NCI-H1694 treated with DMSO at 0.1 percent for 48 hours (cell line): ENCODE measurements at regions not wholly inside any gene's neighbourhood (a gene's known extent, or its start where the extent isn't known, plus 50 kb on each side); places are given as distances from the start of the nearest gene placed in this dataset.
A peak's percentile ranks its signal among the peaks of the same experiment; 100 is the strongest.

Source experiments
- DNase-seq: peaks from one replicate; lab custom pipeline; 2025; lab: John Stamatoyannopoulos, UW

DNA sequence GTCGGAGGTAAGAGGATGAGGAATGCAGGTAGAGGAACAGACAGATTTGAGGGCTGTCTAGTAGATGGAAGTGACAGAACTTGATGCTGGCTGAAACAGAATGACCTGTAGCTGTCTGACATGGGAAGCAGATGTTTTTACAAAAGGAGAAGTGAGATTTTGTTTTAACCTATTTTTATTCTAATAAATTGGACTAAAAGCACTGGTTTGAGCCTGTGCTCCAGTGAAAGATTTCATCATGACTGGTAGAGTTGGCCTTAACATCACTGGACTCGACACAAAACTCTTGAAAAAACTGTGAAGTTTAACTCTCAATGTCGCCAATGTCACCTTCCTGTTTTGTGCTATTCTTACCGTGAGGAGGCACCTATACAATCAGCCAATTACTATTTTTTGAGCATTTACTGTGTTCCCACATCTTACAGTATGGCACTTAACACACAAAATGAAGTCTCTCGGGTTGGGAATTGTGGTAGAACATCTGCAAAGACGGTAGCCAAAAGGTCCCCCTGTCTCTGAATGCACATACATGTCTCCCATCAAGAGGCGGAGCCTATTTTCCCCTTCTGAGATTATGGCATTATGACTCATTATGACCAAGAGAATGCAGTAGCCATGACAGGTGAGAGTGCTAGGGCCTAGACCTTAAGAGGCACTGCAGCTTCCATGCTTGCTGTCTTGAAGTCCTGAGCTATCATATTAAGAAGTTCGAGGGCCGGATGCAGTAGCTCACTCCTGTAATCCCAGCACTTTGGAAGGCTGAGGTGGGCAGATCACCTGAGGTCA lies 93.2 kb downstream of the FOXF2 start:
- no peak for DNase-seq

DNA sequence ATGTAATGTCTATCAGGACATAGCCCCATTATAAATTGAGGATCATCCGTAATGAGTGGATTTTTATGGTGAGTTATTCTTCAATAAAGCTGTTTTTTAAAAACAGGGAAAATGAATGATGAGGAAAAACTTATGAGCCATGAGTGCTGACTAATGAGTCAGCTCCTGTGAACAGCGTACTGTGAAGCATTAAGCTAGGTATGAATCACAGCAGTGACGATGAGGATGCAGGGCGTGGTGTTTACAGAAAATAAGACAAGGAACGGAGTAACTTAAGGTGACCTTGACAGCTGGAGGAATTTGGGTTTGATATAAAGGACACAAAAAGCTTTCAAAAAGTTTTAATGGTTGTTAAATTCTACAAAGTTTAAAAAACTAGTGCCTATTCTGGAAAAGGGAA lies 96.3 kb downstream of the FOXF2 start:
- DNase-seq = no peak

DNA sequence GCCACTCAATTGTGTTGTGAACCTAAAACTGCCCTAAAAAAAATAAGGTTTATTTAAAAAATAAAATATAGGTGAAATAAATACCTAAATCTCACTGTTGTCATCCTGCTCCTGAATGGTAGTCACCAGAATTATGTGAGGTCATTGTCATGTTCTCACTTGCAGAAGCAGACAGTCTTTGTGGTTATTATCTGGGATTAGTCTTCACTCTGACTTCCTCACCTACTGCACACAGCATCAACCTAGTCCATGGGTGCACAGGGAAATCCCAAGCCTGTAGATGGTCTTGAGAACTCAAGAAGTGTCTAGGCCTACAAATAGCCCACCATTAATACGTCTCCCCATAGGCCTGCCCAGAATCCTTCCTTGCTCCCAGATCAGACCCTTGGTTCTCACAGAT lies 97.0 kb downstream of the FOXF2 start:
- DNase-seq = no peak

DNA sequence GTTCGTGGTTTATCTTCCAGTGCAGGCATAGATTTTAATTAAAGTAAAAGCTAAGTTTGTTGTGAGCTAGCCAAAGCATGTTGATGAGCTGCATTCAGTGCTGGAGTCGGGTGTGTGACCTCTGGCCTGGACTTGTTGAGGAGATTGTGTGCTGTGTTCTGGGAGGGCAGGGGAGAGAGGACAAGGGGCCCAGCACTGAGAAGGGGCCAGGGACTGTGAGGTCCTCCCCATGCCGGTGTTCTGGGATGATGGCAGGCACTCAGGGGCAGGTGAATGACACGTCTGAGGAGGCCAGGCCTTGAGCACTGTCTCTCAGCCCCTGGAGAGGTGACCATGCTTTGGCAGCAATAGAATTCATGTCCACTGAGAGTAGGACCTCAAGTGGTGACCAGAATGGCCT lies 97.9 kb downstream of the FOXF2 start:
- no peak for DNase-seq

DNA sequence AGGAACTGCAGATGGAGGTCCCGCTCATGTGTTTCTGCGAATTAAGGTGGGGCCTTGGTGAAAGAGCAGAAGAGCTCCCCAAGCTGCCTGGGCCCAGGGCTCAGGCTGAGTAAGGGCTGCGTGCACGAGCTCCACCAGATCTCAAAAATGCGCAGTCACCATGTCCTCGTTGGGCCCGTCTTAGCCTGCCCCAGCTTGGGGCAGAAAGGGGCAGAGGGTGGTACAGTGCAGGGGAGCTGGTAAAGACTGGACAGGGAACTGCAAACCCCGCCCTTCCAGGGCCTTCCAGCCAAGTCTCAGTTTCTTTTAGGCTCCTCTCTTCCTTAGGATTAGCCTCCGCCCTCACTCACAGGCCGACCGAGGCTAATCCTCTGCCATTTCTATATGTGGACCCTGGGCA lies 101.6 kb downstream of the FOXF2 start:
- no peak for DNase-seq

DNA sequence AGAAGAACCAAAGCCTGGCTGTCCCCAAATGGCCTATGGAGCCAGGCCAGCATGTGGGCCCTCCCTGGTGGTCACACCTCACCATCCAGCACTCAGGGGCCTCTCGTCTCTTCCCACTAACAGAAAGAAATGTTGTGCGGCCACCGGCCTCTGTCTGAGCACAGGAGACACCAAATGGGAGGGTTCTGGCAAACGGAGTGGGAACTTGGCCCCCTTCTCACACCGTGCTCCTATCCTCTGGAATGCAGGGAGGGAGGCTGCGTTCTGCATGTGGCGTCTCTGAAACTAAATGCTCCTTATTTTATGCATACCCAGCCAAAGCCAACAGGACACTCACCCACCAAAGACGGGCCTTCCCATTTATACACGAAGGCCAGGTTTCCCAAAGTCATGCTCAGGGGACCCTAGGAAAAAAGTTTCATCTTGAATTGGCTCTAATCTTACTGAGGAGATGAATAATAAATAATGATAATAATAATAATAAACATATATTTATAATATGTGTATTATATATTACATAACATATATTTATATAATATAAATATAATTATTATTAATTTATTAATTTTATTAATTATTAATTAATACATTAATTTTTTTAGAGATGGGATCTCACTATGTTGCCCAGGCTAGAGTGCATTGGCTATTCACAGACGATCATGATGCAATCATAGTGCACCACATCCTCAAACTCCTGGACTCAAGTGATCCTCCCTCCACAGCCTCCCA lies 102.4 kb downstream of the FOXF2 start:
- no peak for DNase-seq

DNA sequence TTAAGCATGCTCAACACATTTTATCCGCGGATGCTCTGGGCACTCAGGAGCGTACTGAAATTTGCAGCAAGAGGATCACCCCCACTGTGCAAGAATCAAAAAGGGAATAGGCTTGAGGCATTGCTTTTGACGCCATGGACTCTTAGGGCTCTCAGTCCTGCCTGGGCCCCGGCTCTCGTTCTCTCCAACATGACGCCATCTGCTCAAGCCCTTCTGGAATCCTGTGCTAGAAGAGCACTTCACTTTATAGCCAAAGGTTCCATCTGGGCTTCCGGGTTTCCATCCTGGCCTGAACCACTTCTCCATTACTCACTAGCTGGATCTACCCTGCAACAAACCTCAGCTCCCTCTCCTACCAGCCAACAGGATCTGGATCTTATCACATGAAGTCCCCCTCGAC lies 105.3 kb downstream of the FOXF2 start:
- DNase-seq = peak; percentile 3

DNA sequence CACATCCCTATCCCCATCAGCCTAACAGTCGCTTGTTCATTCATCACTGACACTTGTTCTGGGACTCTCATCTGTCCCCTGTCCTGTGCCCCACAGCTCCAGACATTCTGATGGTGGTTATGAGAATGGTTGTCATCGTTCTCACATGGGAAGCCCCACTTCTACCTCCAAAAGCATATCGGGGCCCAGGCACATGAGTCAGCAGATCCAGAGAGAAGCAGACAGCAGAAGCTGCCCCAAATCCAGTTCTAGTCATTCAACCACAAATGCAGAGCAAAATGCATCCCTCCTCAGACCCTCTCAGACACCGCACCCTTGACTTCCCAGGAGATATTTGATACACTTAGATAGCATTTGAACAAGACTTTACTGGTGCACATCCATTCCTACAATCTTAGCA lies 106.0 kb downstream of the FOXF2 start:
- no peak for DNase-seq

DNA sequence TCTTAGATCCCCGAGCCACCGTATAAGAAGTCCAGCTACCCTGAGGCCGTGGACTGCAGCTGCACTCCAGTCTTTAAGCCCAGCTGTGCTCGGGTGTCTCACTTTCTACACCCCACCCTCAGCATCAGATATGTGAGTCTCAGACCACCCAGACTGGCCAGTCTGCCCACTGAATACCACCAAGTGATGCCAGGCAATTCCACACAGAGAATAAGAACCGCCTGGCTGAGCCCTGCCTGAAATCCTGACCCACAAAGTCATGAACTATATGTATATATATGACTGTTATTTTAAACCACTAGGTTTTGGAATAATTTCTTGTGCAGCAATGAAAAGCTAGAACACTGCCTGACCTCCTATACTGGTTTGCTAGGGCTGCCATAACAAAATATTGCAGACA lies 106.7 kb downstream of the FOXF2 start:
- no peak for DNase-seq

DNA sequence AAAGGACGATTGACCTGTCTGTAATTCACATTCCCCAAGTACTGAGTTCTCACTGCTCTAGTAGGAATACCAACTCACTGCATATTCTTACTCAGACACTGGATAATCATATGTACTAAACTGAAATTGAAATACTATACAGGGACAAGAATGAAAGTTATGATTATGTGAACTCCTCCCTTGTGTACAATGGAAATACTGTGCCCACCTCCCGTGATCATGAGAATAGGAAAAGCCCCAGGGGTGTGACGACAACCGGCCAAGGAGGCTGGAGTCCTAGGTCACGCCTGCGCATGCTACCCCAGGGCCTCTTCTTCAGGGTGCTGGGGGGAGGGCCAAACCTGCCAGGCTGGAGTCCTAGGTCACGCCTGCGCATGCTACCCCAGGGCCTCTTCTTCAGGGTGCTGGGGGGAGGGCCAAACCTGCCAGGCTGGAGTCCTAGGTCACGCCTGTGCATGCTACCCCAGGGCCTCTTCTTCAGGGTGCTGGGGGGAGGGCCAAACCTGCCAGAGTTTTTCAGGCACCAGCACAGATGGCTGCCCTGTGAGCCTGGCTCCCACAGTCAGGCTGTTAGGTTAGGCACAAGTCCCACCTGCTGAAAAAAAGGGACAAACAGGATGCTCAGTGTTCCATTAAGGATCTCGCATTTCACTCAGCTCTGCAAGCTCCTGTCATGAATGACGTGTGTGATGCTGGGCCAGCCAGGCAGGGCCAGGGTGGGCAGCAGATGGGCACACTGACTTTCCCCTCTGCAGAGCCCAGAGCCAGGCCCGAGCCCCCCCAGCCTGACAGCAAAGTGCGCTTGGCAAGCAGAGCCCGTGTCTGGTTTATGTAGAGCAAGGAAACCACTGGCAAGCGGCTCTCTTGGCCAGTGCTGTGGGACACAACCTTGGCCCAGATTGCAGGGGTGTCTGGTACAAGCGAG lies 107.7 kb downstream of the FOXF2 start:
- peak; percentile 58 for DNase-seq

DNA sequence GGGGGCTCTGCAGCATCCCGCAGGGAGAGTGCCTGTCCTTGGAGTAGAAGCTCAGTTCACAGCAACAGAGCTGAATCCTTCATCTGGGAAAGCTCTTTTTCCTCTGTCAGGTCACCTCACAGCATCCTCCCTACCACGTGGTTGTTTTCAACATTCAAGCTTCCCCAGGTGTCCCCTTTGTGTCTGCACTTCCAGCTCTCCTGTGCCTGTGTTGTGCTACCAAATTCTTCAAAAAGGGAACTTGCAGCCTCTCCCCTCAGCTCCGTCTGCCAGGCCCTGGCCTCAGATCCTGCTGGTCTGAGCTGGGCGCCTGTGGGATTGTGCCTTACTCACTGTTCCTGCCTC lies 108.4 kb downstream of the FOXF2 start:
- peak; percentile 10 for DNase-seq

DNA sequence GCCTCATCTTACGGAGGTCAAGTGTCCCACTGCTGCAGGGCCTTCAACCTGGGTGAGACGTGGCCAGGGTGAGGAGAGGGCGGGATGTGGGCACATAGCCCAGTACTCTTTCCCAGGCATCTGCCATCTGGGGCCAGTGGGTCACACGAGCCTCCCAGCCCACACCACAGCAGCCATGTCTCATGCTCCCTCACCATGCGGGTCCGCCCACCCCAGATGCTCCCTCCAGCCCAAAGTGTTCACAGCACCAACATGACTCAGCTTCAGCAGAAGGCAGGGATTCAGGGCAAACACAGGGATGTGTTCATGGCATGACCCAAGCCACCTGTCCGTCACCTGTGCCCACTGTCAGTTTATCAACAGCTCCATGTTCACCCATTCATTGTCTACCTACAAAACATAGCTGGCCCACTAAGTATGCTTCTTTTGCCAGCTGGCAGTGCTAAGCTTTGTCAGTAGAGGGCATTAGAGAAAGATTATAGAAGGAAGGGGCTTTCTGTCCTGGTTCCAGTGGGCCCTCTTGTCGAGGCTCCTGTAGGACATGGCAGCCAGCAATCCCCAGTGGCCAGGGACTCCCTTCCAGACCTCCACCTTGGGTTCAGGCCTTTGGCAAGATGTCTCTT lies 109.2 kb downstream of the FOXF2 start:
- peak; percentile 42 for DNase-seq

DNA sequence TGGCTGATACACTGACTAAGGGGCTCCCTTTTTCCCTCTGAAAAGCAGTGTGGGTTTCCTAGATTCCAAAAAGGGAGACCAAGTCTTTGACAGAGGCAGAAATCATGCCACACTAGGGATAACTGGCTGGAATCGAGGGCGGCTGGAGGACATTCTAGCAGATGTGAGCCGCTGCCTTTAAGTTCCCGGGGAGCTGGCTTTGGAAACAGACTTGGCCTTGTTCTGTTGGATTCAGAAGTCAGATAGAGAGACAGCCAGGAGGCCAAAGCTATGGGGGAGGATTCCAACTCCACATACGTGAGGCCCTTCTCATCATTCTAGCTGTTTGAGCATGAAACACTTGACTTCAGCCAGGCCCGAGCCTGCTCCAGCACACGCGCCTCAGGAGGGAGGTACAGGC lies 109.9 kb upstream of the FOXC1 start:
- no peak for DNase-seq

DNA sequence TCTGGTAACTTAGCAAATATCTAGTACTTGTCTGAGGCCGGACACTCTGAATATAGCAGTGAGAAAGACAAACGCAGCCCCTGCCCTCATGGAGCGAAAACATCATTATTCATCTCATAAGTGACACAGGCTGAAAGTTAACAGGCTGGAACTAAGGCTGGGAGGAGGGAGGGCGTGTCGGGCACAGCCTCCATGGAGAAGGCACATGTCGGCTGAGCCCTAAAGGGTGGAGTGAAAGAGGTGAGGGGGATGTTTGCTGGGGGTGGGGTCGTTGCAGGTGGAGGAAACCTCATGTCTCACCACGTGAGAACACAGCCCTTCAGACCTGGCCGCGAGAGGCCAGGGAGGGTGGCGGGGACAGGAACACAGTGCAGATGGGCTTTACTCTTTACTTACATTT lies 108.8 kb upstream of the FOXC1 start:
- no peak for DNase-seq

DNA sequence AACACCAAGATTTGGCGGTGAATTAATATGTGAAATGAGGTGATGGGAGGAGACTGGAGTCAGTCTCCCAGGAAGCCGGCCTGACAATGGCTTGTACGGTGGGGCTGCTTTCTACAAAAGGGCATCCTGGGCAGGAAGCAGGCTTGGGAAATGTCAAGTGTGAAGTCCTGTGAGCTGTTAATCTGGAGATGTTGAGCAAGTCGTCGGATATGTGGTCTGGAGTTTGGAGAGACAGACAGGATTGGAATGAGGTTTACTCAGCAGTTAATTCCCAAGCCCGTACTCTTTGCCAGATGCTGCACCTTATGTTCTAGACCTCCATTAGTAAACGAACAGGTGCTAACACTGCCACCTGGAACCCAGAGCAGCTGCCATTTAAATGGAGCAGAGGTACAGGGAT lies 107.7 kb upstream of the FOXC1 start:
- DNase-seq = peak; percentile 3

DNA sequence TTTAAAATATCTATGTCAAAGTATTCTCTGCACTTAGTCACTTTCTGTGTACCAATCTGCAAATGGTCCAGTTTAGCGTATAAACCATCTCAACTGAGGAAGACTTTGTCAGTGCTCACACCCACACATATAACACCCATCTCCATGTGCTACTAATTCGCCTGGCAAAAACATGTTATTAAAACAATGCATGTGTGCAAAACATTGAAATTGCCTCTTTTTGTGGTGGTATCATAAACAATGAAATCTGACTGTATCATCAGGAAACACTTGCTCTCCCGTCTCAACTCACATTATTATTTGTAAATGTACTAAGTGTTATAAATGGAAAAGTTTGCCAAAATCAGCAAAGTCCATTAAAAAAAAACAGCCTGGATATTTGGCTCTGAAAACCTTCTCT lies 105.9 kb upstream of the FOXC1 start:
- no peak for DNase-seq

DNA sequence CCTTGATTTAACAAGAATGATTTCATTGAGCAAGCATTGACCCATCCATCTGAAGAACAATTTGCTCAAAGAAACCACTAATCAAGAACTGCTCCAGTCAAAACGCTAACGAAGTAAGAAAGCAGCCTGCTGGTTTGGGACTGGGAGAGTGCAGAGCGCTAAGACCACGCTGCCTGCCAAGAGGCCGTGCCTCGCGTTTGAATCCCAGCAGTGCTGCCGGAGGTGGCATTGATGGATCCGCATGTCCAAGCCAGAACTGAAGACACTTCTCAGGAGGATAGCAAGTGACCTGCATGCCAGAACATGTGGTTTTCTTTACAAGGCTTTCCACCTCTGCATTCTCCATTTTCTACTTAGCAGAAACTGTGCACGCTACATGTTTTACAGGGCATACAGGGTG lies 105.2 kb upstream of the FOXC1 start:
- DNase-seq = no peak

DNA sequence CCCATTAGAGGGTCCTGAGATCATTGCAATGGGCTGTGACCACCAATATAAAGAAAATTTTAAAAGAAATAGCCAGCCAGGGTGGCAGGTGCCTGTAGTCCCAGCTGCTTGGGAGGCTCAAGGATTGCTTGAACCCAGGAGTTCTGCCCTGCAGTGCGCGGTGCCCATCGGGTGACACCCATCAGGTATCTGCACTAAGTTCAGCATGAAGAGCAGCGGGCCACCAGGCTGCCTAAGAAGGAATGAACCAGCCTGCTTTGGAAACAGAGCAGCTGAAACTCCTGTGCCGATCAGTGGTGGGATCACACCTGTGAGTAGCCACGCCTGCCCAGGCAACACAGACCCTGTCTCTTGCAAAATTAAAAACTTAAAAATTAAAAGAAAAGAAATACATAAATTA lies 102.5 kb upstream of the FOXC1 start:
- DNase-seq = no peak

DNA sequence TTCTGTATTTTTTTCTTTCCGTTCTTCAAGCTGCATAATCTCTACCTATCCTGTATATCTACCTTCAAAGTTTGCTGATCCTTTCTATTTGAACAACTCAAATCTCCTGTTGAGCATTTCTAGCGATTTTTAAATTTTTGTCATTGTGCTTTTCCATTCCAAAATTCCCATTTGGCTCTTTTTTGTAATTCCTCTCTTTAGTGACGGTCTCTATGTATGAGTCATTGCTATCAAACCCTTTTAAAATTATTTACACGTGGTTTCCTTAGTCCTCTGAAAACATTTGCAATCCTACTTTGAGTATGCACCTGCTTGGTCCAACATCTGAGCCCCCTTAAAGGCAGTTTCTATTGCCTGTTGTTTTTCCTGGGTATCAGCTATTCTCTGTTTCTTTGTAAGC lies 100.5 kb upstream of the FOXC1 start:
- no peak for DNase-seq

DNA sequence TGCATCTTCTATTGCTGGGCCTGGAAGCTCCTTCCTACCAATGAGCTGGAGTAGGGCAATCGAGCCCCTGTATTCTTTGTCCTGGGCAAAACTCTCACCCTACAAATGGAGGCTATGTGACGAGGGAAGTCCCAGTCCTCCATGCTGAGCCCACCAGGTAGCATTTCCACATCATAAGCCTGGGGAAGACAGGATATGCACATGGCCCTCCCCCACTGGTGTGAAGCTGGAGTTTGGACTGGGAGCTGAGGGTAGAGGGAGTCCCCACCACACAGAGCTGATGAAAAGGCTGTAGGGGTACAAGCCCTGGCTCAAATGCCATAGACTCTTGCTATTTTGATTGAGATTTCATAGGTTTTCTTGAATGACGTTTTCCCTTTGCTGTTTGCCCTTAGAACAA lies 99.5 kb upstream of the FOXC1 start:
- no peak for DNase-seq

DNA sequence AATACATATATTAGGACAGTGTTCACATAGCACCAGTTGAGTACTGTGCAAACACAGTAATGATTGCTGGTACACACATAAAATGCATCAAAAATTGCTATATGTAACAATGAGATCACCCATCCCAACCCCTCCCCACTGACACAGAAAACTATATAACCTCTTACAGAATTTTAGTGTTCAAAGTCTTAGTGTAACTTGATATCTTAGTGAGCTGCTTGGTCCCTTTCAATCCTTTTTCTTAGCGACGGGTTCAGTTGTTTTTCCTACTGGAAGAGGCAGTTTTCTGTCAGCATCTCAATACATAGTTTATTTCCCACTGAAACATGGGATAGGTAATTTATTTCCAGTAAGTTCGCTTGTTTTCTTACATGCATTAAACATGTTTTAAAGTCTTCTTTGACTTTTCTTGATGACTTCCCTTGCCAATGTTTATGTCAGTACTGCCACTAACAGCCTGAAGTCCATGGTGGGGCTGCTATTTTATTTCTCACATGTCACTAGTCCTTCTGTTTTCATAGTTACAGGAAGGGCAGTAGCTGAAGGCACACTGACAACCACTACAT lies 96.4 kb upstream of the FOXC1 start:
- DNase-seq = no peak

DNA sequence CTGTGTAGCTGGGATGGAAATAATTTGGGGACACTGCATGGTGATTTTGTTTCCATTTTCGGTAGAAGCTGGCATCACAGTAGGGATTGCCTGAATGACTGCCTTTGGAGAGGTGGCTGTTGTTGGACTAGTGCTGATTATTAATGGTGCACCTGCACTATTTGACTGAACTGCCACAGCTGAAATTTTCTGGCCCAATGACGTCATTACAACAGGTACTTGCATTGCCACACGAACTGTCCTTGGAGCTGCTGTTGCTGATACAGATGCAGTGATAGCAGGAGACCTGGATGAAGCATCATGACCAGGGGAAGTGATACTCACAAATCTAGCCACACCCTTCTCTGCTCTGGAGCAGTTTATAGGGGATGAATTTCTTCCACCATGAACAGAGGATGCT lies 95.6 kb upstream of the FOXC1 start:
- no peak for DNase-seq
